ENCODE measurements at regions not wholly inside any gene's neighbourhood (a gene's known extent, or its start where the extent isn't known, plus 50 kb on each side); places are given as distances from the start of the nearest gene placed in this dataset.

GRCh38 chr3:74351213-74351612 is 263.2 kb downstream of the CNTN3 start:
- no peak for DNase-seq (ENCODE audit: low spot score)

- no peak for DNase-seq (ENCODE audit: low spot score)
These were observed 265.4 kb downstream of the CNTN3 start for GRCh38 chr3:74349015-74349414.

- no peak for DNase-seq (ENCODE audit: low spot score)
These were observed 266.7 kb downstream of the CNTN3 start for GRCh38 chr3:74347563-74348268.

- DNase-seq (ENCODE audit: low spot score): no peak
These were observed 267.6 kb downstream of the CNTN3 start for GRCh38 chr3:74346896-74347295.

- no peak for DNase-seq (ENCODE audit: low spot score)
These were observed 268.8 kb downstream of the CNTN3 start for GRCh38 chr3:74345701-74346100.

- no peak for DNase-seq (ENCODE audit: low spot score)
These were observed 269.5 kb downstream of the CNTN3 start for GRCh38 chr3:74344865-74345440.

GRCh38 chr3:74343391-74343790 is 271.1 kb downstream of the CNTN3 start:
- no peak for DNase-seq (ENCODE audit: low spot score)

- DNase-seq (ENCODE audit: low spot score): no peak
These were observed 275.5 kb downstream of the CNTN3 start for GRCh38 chr3:74338998-74339397.

- DNase-seq (ENCODE audit: low spot score): no peak
These were observed 282.3 kb downstream of the CNTN3 start for GRCh38 chr3:74332165-74332564.

GRCh38 chr3:74331711-74332110 is 282.7 kb downstream of the CNTN3 start:
- DNase-seq (ENCODE audit: low spot score): no peak

- DNase-seq (ENCODE audit: low spot score): no peak
These were observed 285.4 kb downstream of the CNTN3 start for GRCh38 chr3:74329096-74329495.

- no peak for DNase-seq (ENCODE audit: low spot score)
These were observed 286.0 kb downstream of the CNTN3 start for GRCh38 chr3:74328435-74328834.

GRCh38 chr3:74315291-74315690 is 299.2 kb downstream of the CNTN3 start:
- DNase-seq (ENCODE audit: low spot score): no peak

GRCh38 chr3:74314696-74315095 is 299.8 kb downstream of the CNTN3 start:
- DNase-seq (ENCODE audit: low spot score): no peak

GRCh38 chr3:74309716-74310115 is 304.7 kb downstream of the CNTN3 start:
- DNase-seq (ENCODE audit: low spot score): no peak

- no peak for DNase-seq (ENCODE audit: low spot score)
These were observed 310.0 kb downstream of the CNTN3 start for GRCh38 chr3:74304424-74304823.

- DNase-seq (ENCODE audit: low spot score): no peak
These were observed 310.7 kb downstream of the CNTN3 start for GRCh38 chr3:74303711-74304110.

- no peak for DNase-seq (ENCODE audit: low spot score)
These were observed 311.5 kb downstream of the CNTN3 start for GRCh38 chr3:74302969-74303368.

- no peak for DNase-seq (ENCODE audit: low spot score)
These were observed 312.2 kb downstream of the CNTN3 start for GRCh38 chr3:74302281-74302680.

- no peak for DNase-seq (ENCODE audit: low spot score)
These were observed 313.4 kb downstream of the CNTN3 start for GRCh38 chr3:74301056-74301455.

GRCh38 chr3:74295479-74295878 is 319.0 kb downstream of the CNTN3 start:
- DNase-seq (ENCODE audit: low spot score): no peak

- DNase-seq (ENCODE audit: low spot score): no peak
These were observed 325.7 kb downstream of the CNTN3 start for GRCh38 chr3:74288761-74289160.

GRCh38 chr3:74287557-74287956 is 326.9 kb downstream of the CNTN3 start:
- DNase-seq (ENCODE audit: low spot score): no peak

GRCh38 chr3:74282202-74282601 is 332.3 kb downstream of the CNTN3 start:
- DNase-seq (ENCODE audit: low spot score): no peak

Data from HT-29 (cell line).